Adrenal gland (tissue), 5 donors: ENCODE measurements at regions not wholly inside any gene's neighbourhood (a gene's known extent, or its start where the extent isn't known, plus 50 kb on each side); places are given as distances from the start of the nearest gene placed in this dataset.

ENCODE experiments used
- POLR2A ChIP-seq, 2 donors: fragments of 450-650 bp; IDR thresholded peaks; one replicate each; pipeline ENCODE4 v1.6.1; 2017; ENCODE audit warnings: antibody characterized with exemption in 2 of 2, mild to moderate bottlenecking in 2 of 2, moderate library complexity in 1 of 2
- TF ChIP-seq, protein P1 (sequence below), 6 experiments: fragments of 450-650 bp in 4 of 6; fragments of 200-600 bp in 2 of 6; sonication (generic) in 1 of 6; IDR thresholded peaks; 1 replicate in 5 of 6; 2 replicates in 1 of 6; pipeline versions ENCODE4 v1.5.1 to v1.8.0; 2016 to 2021; ENCODE audit warnings: antibody characterized with exemption in 6 of 6, mild to moderate bottlenecking in 2 of 6, moderate library complexity in 1 of 6
- donor health status: DM: no; HTN: no; CAD: no.

DNA sequence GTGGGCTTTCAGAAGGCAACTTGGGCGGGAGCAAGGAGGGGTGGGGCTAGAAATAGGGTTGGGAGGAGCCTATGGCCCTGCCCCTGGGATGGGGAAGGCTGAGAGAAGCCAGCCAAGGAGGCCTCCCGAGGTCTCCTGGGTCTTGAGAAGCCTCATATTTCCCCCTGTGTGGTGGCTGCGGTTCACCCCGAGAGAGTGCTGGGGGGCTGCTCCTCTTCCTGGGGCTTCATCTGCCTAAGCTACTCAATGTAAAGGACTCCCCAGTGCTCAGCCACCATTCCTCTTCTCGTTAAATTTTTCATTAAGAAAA is 174.3 kb downstream of the SMAD6 start:
- TF ChIP-seq, protein P1, sequence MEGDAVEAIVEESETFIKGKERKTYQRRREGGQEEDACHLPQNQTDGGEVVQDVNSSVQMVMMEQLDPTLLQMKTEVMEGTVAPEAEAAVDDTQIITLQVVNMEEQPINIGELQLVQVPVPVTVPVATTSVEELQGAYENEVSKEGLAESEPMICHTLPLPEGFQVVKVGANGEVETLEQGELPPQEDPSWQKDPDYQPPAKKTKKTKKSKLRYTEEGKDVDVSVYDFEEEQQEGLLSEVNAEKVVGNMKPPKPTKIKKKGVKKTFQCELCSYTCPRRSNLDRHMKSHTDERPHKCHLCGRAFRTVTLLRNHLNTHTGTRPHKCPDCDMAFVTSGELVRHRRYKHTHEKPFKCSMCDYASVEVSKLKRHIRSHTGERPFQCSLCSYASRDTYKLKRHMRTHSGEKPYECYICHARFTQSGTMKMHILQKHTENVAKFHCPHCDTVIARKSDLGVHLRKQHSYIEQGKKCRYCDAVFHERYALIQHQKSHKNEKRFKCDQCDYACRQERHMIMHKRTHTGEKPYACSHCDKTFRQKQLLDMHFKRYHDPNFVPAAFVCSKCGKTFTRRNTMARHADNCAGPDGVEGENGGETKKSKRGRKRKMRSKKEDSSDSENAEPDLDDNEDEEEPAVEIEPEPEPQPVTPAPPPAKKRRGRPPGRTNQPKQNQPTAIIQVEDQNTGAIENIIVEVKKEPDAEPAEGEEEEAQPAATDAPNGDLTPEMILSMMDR (IDR thresholded peaks at IDR 0.05) = no peak
- TF ChIP-seq POLR2A (IDR thresholded peaks at IDR 0.05) = no peak
